HepG2 (cell line): ENCODE measurements at regions not wholly inside any gene's neighbourhood (a gene's known extent, or its start where the extent isn't known, plus 50 kb on each side); places are given as distances from the start of the nearest gene placed in this dataset.

Source experiments
- BRCA1 ChIP-seq: sonication (generic); formaldehyde crosslinking; IDR thresholded peaks from 2 replicates; pipeline ENCODE4 v1.4.0; 2020; ENCODE audit warnings: missing genetic modification reagents
- FOXP1 ChIP-seq, 2 experiments: fragments of 450-650 bp in 1 of 2; IDR thresholded peaks; 2 replicates each; pipeline ENCODE4 v1.6.1; 2017 to 2018; ENCODE audit warnings: antibody characterized with exemption in 1 of 2
- HMG20A ChIP-seq: IDR thresholded peaks from 2 replicates; pipeline ENCODE4 v1.6.1; 2016; ENCODE audit warnings: borderline replicate concordance
- MAFF ChIP-seq: IDR thresholded peaks from 2 replicates; pipeline ENCODE4 v1.6.1; 2011; ENCODE audit warnings: low read depth, low read length, improper control_type of control experiment
- POLR2A ChIP-seq, 2 experiments: IDR thresholded peaks; 2 replicates each; pipeline ENCODE4 v1.6.1; 2011; ENCODE audit warnings: low read depth in 2 of 2, low read length in 2 of 2, mild to moderate bottlenecking in 1 of 2, moderate library complexity in 1 of 2; ENCODE audit not compliant: insufficient read depth in 1 of 2
- SP140L ChIP-seq: sonication (generic); formaldehyde crosslinking; IDR thresholded peaks from 2 replicates; pipeline ENCODE4 v1.4.0; 2020; ENCODE audit warnings: missing genetic modification reagents, borderline replicate concordance
- YY1 ChIP-seq: IDR thresholded peaks from 2 replicates; pipeline ENCODE4 v1.6.1; 2011; ENCODE audit warnings: low read length, low read depth, moderate library complexity, mild to moderate bottlenecking; ENCODE audit not compliant: insufficient read depth, insufficient replicate concordance
- ZNF230 ChIP-seq: sonication (generic); formaldehyde crosslinking; IDR thresholded peaks from 2 replicates; pipeline ENCODE4 v1.4.0; 2020; ENCODE audit warnings: mild to moderate bottlenecking, missing genetic modification reagents
- TF ChIP-seq, protein P1 (sequence below): sonication (generic); formaldehyde crosslinking; IDR thresholded peaks from 2 replicates; pipeline ENCODE4 v1.4.0; 2020; ENCODE audit warnings: low read depth, missing genetic modification reagents
- TF ChIP-seq, protein P2 (sequence below): sonication (generic); formaldehyde crosslinking; IDR thresholded peaks from 2 replicates; pipeline ENCODE4 v1.5.0; 2020; ENCODE audit warnings: mild to moderate bottlenecking, missing genetic modification reagents, moderate library complexity
- TF ChIP-seq, protein P3 (sequence below): sonication (generic); formaldehyde crosslinking; IDR thresholded peaks from 2 replicates; pipeline ENCODE4 v1.9.0; 2021; ENCODE audit warnings: missing genetic modification reagents, borderline replicate concordance

DNA sequence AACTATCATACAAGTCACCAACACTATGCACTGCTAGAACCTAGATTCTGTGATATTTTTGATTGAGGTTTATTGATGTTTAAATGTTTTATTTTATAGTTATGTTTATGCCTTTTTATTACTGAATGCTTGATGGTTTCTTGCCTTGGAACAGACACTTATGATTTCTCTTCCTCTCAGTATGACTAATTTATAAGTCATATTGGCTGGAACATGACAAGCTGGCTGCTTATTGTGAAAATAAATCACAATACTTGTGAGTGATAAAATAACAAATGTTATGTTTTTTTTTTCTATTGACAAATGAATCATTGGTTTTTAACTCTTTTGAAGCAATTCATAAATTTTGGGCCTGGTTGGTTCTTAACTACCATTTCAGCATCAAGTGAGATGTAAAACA is 142.0 kb upstream of the MALRD1 start:
- TF ChIP-seq BRCA1 (no peak), FOXP1 (IDR thresholded peaks at IDR 0.05) (no peak), FOXP1 (CRISPR knock-in tag; IDR thresholded peaks at IDR 0.05) (no peak), POLR2A (IDR thresholded peaks at IDR 0.05; ENCODE audit: insufficient read depth in 1 of 2, low read depth in 2 of 2, low read length in 2 of 2) (no peak), SP140L (CRISPR knock-in tag) (no peak), MAFF (no peak), YY1 (no peak), ZNF230 (no peak), HMG20A (CRISPR knock-in tag) (no peak)
- TF ChIP-seq, protein P1, sequence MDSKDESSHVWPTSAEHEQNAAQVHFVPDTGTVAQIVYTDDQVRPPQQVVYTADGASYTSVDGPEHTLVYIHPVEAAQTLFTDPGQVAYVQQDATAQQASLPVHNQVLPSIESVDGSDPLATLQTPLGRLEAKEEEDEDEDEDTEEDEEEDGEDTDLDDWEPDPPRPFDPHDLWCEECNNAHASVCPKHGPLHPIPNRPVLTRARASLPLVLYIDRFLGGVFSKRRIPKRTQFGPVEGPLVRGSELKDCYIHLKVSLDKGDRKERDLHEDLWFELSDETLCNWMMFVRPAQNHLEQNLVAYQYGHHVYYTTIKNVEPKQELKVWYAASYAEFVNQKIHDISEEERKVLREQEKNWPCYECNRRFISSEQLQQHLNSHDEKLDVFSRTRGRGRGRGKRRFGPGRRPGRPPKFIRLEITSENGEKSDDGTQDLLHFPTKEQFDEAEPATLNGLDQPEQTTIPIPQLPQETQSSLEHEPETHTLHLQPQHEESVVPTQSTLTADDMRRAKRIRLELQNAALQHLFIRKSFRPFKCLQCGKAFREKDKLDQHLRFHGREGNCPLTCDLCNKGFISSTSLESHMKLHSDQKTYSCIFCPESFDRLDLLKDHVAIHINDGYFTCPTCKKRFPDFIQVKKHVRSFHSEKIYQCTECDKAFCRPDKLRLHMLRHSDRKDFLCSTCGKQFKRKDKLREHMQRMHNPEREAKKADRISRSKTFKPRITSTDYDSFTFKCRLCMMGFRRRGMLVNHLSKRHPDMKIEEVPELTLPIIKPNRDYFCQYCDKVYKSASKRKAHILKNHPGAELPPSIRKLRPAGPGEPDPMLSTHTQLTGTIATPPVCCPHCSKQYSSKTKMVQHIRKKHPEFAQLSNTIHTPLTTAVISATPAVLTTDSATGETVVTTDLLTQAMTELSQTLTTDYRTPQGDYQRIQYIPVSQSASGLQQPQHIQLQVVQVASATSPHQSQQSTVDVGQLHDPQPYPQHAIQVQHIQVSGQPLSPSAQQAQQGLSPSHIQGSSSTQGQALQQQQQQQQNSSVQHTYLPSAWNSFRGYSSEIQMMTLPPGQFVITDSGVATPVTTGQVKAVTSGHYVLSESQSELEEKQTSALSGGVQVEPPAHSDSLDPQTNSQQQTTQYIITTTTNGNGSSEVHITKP (CRISPR knock-in tag), result no peak
- TF ChIP-seq, protein P2, sequence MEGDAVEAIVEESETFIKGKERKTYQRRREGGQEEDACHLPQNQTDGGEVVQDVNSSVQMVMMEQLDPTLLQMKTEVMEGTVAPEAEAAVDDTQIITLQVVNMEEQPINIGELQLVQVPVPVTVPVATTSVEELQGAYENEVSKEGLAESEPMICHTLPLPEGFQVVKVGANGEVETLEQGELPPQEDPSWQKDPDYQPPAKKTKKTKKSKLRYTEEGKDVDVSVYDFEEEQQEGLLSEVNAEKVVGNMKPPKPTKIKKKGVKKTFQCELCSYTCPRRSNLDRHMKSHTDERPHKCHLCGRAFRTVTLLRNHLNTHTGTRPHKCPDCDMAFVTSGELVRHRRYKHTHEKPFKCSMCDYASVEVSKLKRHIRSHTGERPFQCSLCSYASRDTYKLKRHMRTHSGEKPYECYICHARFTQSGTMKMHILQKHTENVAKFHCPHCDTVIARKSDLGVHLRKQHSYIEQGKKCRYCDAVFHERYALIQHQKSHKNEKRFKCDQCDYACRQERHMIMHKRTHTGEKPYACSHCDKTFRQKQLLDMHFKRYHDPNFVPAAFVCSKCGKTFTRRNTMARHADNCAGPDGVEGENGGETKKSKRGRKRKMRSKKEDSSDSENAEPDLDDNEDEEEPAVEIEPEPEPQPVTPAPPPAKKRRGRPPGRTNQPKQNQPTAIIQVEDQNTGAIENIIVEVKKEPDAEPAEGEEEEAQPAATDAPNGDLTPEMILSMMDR (CRISPR knock-in tag), result no peak
- TF ChIP-seq, protein P3, sequence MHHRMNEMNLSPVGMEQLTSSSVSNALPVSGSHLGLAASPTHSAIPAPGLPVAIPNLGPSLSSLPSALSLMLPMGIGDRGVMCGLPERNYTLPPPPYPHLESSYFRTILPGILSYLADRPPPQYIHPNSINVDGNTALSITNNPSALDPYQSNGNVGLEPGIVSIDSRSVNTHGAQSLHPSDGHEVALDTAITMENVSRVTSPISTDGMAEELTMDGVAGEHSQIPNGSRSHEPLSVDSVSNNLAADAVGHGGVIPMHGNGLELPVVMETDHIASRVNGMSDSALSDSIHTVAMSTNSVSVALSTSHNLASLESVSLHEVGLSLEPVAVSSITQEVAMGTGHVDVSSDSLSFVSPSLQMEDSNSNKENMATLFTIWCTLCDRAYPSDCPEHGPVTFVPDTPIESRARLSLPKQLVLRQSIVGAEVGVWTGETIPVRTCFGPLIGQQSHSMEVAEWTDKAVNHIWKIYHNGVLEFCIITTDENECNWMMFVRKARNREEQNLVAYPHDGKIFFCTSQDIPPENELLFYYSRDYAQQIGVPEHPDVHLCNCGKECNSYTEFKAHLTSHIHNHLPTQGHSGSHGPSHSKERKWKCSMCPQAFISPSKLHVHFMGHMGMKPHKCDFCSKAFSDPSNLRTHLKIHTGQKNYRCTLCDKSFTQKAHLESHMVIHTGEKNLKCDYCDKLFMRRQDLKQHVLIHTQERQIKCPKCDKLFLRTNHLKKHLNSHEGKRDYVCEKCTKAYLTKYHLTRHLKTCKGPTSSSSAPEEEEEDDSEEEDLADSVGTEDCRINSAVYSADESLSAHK (CRISPR knock-in tag), result no peak
